OCI-LY1 (cell line): ENCODE measurements at regions not wholly inside any gene's neighbourhood (a gene's known extent, or its start where the extent isn't known, plus 50 kb on each side); places are given as distances from the start of the nearest gene placed in this dataset.
A peak's percentile ranks its signal among the peaks of the same experiment; 100 is the strongest.

Experiments used
- H2AFZ ChIP-seq: fragments of 200-600 bp; sonication (generic), shearing (Covaris generic); 2 replicates; pipeline ENCODE4 v1.6.0; 2014; ENCODE audit warnings: antibody characterized with exemption, mild to moderate bottlenecking, low read length
- H3F3A ChIP-seq: fragments of 200-600 bp; sonication (generic), shearing (Covaris generic); 2 replicates; pipeline ENCODE4 v1.6.0; 2014; ENCODE audit warnings: mild to moderate bottlenecking, antibody characterized with exemption, low read length, moderate library complexity; ENCODE audit not compliant: insufficient read depth
- H3K27ac ChIP-seq: fragments of 200-600 bp; sonication (generic); 2 replicates; pipeline ENCODE4 v1.5.1; 2014; ENCODE audit warnings: low read length, mixed run types, mild to moderate bottlenecking, low read depth; ENCODE audit not compliant: poor library complexity, severe bottlenecking
- H3K27me3 ChIP-seq: fragments of 200-600 bp; sonication (generic); 2 replicates; pipeline ENCODE4 v1.6.0; 2014; ENCODE audit warnings: antibody characterized with exemption, mild to moderate bottlenecking, low read length, moderate library complexity; ENCODE audit not compliant: insufficient read depth
- H3K36me3 ChIP-seq: fragments of 200-600 bp; sonication (generic); 2 replicates; pipeline ENCODE4 v1.6.1; 2014; ENCODE audit warnings: mild to moderate bottlenecking, antibody characterized with exemption, low read length, moderate library complexity, mixed read lengths; ENCODE audit not compliant: insufficient read depth
- H3K4me1 ChIP-seq: fragments of 200-600 bp; sonication (generic); 2 replicates; pipeline ENCODE4 v1.5.1; 2014; ENCODE audit warnings: mild to moderate bottlenecking, low read length, moderate library complexity; ENCODE audit not compliant: insufficient read depth, severe bottlenecking
- H3K4me2 ChIP-seq: fragments of 200-600 bp; sonication (generic), shearing (Covaris generic); 2 replicates; pipeline ENCODE4 v1.6.1; 2014; ENCODE audit warnings: low read length
- H3K4me3 ChIP-seq: fragments of 200-600 bp; sonication (generic); 2 replicates; pipeline ENCODE4 v1.5.1; 2014; ENCODE audit warnings: low read length, low read depth, mild to moderate bottlenecking, mixed read lengths; ENCODE audit not compliant: poor library complexity, severe bottlenecking
- H3K79me2 ChIP-seq: fragments of 200-600 bp; shearing (Covaris generic); 2 replicates; pipeline ENCODE4 v1.6.1; 2016; ENCODE audit warnings: mixed run types, low read length, mixed read lengths; ENCODE audit not compliant: insufficient read depth
- H3K9ac ChIP-seq: fragments of 200-600 bp; sonication (generic), shearing (Covaris generic); 2 replicates; pipeline ENCODE4 v1.6.1; 2014; ENCODE audit warnings: mild to moderate bottlenecking, low read length, mixed read lengths
- H3K9me2 ChIP-seq: fragments of 200-600 bp; sonication (generic), shearing (Covaris generic); 2 replicates; pipeline ENCODE4 v1.6.1; 2014; ENCODE audit warnings: low read depth, mild to moderate bottlenecking, low read length, mixed read lengths
- H3K9me3 ChIP-seq: fragments of 200-600 bp; shearing (Covaris generic); 2 replicates; pipeline ENCODE4 v1.6.1; 2014; ENCODE audit warnings: low read length, mixed read lengths
- H4K20me1 ChIP-seq: fragments of 200-600 bp; sonication (generic), shearing (Covaris generic); 2 replicates; pipeline ENCODE4 v1.6.0; 2016; ENCODE audit warnings: mild to moderate bottlenecking, low read length; ENCODE audit not compliant: insufficient read depth
- EZH2 ChIP-seq: fragments of 200-600 bp; sonication (generic), shearing (Covaris generic); IDR thresholded peaks from 2 replicates; pipeline ENCODE4 v1.8.0; 2017; ENCODE audit warnings: borderline replicate concordance, mixed run types, mild to moderate bottlenecking, antibody characterized with exemption, low read length, moderate library complexity, mixed read lengths
- TF ChIP-seq, protein P1 (sequence below): fragments of 200-600 bp; sonication (generic), shearing (Covaris generic); IDR thresholded peaks from 2 replicates; pipeline ENCODE4 v1.5.1; 2017; ENCODE audit warnings: mild to moderate bottlenecking, antibody characterized with exemption, low read length, moderate library complexity, mixed read lengths

DNA sequence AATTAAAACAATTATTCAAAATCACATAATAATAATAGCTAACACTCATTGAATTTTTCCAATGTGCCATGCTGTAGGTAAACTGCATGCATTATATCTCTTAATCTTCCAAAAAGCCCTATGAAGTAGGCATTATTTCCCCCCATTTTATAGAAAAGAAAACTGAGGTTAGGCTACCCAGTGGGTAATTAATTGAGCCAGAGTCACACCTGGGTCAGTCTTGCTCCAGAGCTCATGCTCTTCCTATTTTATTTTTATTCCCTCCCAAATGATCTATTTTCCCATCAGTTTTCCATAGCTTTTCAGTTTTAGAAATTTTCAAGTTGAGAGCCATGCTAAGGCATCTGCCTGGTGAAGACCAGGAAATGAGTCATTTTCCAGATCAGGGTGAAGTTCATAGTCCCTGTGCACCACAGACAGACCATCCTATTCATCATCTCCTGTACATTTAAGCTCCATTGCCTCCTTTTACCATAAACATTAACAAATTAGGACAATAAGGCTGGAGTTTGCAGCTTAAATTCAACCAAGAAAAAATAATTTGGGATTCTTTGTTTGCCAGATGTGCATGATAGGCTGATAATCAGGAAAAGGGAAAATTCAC, 417.3 kb downstream of the OTOL1 start:
- Histone ChIP-seq H3K4me1 (no peaks in the 10 kb centered on the region), H3K9me2 (no peaks in the 10 kb centered on the region), H3K36me3 (no peaks in the 10 kb centered on the region), H3K27ac (no peak overlapping the region), H3K9ac (no peak overlapping the region), H4K20me1 (no peaks in the 10 kb centered on the region), H3K9me3 (no peaks in the 10 kb centered on the region), H3K4me3 (no peak overlapping the region), H2AFZ (no peak overlapping the region), H3K27me3 (no peaks in the 10 kb centered on the region), H3F3A (no peaks in the 10 kb centered on the region), H3K4me2 (no peak overlapping the region), H3K79me2 (no peaks in the 10 kb centered on the region)
- TF ChIP-seq, protein P1, sequence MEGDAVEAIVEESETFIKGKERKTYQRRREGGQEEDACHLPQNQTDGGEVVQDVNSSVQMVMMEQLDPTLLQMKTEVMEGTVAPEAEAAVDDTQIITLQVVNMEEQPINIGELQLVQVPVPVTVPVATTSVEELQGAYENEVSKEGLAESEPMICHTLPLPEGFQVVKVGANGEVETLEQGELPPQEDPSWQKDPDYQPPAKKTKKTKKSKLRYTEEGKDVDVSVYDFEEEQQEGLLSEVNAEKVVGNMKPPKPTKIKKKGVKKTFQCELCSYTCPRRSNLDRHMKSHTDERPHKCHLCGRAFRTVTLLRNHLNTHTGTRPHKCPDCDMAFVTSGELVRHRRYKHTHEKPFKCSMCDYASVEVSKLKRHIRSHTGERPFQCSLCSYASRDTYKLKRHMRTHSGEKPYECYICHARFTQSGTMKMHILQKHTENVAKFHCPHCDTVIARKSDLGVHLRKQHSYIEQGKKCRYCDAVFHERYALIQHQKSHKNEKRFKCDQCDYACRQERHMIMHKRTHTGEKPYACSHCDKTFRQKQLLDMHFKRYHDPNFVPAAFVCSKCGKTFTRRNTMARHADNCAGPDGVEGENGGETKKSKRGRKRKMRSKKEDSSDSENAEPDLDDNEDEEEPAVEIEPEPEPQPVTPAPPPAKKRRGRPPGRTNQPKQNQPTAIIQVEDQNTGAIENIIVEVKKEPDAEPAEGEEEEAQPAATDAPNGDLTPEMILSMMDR, result no peak
- TF ChIP-seq EZH2, result no peak

DNA sequence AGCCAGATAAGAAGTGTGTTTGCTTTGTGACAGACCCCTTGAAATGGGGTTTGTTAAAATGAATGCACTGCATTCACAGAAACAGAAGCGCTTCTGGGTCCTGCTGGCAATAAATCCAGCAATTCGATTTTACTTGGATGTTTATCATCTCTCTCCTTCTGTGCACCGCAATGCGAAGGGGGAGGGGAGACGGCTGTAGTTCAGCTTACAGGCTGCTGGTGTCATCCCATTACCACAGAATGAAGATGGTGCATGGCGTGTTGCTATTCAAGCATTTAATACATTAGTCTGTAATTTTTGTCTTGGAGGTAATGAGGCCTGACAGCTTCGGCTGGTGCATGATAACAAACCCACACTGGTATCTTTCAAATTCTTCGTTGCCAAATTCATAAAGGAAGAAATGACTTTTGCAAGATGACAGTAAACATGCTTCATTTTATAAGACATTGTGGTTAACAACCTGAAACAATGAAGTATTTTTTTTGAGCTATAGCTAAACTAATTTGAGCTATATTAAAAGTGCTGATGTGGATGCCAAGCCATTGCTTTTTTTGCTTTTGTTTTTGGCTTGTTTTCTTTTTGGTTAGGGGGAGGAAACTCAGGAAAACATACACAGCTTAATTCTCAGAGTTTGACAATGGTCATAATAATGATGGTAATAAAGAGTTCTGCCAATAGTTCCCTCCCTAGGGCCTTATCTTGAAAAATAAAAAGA, 418.3 kb downstream of the OTOL1 start:
- TF ChIP-seq, protein P1, result peak; percentile 33; the same call in 1 of the 2 replicates
- TF ChIP-seq EZH2, result no peak
- H2AFZ ChIP-seq, result no peak overlapping the region
- H3K9me2 ChIP-seq, result no peaks in the 10 kb centered on the region
- H4K20me1 ChIP-seq, result no peaks in the 10 kb centered on the region
- H3K27me3 ChIP-seq, result no peaks in the 10 kb centered on the region
- no peaks in the 10 kb centered on the region for H3K36me3 ChIP-seq
- no peaks in the 10 kb centered on the region for H3F3A ChIP-seq
- H3K27ac ChIP-seq, result no peak overlapping the region
- H3K79me2 ChIP-seq, result no peaks in the 10 kb centered on the region
- no peaks in the 10 kb centered on the region for H3K9me3 ChIP-seq
- no peaks in the 10 kb centered on the region for H3K4me1 ChIP-seq
- no peak overlapping the region for H3K4me3 ChIP-seq
- H3K9ac ChIP-seq, result no peak overlapping the region
- H3K4me2 ChIP-seq, result no peak overlapping the region

DNA sequence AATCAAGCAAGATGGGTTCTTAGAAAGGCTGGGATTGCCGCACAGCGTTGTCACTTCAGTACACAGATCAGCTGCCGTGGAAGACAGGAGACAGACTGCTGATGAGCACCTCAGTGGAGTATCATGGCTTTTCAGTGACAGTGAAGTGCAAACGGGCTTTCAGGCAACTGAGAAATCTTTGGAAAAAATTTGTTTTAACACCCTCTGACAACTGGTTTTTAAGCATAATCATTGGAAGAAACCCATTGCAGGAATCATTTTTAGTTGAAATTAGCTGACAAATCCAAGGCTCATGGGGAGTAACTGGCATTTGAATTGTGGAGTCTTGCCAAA, 418.8 kb downstream of the OTOL1 start:
- Histone ChIP-seq H3K9ac (no peak overlapping the region), H4K20me1 (no peaks in the 10 kb centered on the region), H3K79me2 (no peaks in the 10 kb centered on the region), H3K9me3 (no peaks in the 10 kb centered on the region), H3K4me2 (no peak overlapping the region), H3K4me3 (no peak overlapping the region), H3K9me2 (no peaks in the 10 kb centered on the region), H3K4me1 (no peaks in the 10 kb centered on the region), H3F3A (no peaks in the 10 kb centered on the region), H3K27me3 (no peaks in the 10 kb centered on the region), H3K27ac (no peak overlapping the region), H2AFZ (no peak overlapping the region), H3K36me3 (no peaks in the 10 kb centered on the region)
- TF ChIP-seq, protein P1, result no peak
